ENCODE measurements at regions not wholly inside any gene's neighbourhood (a gene's known extent, or its start where the extent isn't known, plus 50 kb on each side); places are given as distances from the start of the nearest gene placed in this dataset.
"Not testable (repeated sequence)": the region's sequence is repeated elsewhere in the genome, so short reads cannot be mapped to it uniquely, and the experiment has no call there.

DNA sequence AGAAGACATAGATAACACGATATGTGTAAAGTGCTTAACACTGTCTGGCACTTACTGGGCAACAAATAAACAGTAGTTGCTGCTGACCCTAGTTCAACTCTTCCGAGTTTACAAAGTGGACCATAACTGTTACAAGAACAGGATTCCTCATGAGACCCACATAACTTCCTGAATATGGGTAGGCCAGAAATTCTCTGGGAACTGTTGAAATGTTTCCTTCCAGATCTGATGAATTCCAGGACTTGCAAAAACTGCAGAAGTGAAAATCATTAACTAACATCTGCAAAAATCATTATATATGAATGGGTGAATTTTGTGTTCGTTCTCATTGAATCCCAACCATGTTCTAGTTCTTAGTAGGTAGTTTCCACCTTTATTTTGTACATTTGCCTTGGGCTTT lies 181.7 kb upstream of the MME start:
- DNase-seq: no peak

DNA sequence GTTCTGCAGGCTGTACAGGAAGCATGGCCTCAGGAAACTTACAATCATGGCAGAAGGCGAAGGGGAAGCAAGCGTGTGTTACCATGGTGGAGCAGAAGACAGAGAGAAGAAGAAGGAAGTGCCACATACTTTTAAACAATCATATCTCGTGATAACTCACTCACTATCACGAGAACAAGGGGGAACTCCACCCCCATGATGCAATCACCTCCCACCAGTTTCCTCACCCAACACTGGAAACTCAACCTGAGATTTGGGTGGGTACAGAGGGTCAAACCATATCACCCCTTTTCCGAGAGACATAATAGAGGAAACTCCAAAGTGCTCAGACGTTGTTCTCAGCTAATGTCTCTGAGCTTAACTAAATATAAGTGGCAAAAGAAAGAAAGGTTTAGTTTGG lies 186.3 kb upstream of the MME start:
- no peak for DNase-seq

DNA sequence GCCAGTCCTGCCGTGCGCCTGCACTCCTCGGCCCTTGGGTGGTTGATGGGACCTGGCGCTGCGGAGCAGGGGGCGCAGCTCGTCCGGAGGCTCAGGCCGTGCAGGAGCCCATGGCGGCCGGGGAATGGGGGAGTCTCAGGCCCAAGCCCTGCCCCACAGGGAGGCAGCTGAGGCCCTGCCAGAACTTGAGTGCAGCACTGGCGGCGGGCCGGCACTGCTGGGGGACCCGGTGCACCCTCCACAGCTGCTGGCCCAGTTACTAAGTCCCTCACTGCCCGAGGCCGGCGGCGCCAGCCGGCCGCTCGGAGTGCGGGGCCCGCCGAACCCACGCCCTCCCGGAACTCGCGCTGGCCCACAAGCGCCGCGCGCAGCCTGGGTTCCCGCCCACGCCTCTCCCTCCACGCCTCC lies 190.9 kb upstream of the MME start:
- DNase-seq: no peak

DNA sequence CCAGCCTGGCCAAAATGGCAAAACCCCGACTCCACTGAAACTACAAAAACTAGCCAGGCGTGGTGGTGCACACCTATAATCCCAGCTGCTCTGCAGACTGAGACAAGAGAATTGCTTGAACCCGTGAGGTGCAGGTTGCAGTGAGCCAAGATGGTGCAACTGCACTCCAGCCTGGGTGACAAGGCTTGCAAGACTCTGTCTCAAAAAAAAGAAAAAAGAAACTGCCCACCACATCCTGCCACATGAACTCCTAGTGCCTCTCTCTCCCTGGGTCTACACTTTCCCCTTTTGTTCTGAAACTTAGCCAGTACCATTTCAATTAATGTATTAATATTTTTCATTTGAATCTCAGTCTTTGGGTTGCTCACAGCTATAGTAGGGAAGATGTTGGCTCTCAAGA lies 192.2 kb upstream of the MME start:
- no peak for DNase-seq

DNA sequence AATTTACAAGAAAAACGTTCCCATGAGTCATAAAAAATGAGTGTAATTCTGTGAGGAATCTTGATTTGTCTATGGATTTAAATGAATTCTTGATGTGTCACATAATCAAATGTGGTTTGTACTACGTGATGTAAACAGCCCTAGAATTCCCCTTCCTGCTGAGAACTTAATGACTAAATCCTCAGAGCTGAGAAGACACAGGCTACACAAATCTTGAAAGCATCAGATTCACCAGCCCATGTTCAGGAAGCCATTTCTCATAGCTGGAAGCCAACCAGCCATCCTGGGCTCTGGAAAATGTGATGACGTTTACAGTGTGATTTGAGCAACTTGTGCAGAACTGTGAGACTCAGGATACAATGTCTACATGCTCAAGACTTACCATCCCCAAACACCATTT lies 193.7 kb upstream of the MME start:
- no peak for DNase-seq

DNA sequence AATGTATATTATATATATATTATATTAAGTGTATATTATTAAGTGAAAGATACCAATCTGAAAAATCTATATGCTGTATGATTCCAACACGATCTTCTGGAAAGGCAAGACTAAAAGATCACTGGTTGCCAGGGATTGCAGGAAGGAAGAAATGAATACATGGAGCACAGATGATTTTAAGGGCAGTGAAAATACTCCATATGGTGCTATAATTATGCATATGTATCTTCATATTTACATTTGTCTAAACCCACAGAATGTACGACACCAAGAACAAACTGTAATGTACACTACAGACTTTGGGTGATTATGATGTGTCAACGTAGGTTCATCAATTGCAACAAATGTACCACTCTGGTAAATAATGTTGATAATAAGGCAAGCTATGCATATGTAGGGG lies 194.7 kb upstream of the MME start:
- DNase-seq: no peak

DNA sequence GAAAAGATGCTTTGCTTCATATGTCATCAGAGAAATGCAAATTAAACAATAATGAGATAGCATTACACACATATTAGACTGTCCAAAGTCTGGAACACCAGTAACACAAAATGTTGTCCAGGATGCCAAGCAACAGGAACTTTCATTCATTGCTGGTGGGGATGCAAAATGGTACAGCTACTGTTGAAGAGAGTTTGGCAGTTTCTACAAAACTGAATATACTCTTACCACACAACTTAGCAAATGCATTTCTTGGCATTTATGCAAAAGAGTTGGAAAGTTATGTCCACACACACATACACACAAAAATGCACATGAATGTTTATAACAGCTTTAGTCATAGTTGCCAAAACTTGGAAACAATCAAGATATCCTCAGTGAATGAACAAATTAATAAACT lies 195.2 kb upstream of the MME start:
- DNase-seq: no peak

DNA sequence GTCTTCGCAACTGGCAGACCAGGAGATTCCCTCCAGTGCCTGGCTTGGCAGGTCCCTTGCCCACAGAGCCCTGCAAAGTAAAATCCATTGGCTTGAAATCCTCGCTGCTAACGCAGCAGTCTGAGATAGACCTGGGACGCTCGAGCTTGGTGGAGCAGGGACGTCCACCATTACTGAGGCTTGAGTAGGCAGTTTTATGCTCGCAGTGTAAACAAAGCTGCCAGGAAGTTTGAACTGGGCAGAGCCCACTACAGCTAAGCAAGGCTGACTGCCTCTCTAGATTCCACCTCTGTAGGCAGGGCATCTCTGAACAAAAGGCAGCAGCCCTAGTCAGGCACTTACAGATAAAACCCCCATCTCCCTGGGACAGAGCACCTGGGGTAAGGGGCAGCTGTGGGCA lies 205.0 kb upstream of the MME start:
- no peak for DNase-seq

DNA sequence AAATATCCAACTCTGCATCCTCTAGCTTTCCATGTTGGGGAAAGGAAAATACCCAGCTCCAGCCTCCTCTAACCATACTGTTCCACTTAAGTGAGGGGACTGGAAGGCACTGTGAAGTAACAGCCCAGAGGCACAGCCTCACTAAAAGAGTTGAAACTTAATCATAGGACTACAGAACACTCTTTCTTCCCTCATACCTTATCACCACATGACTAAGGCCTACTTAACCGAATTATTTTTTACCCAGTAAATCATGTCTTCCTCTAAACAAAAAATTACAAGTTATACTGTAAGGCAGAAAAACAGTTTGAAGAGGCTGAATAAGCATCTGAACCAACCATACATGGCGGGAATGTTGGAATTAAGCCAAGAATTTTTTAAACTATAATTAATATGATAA lies 207.4 kb upstream of the MME start:
- DNase-seq: no peak

DNA sequence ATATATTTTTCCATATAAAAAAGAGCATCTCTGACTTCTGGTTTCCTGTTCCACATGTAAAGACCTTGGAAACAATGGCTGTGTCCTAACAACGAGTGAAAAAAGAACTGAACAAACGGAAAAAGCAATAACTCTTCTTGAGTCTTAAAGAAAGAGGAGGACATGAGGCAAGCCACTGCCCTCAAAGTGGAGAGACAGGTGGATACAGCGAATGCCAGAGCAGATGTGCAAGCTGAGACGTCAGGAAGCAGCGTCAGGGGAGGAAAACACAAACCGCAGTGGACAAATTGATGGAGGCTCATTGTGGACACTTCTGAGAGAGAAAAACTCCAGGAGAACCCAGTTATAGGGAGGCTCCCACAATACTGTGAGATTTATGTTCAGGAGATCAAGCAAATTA lies 208.0 kb upstream of the MME start:
- no peak for DNase-seq

DNA sequence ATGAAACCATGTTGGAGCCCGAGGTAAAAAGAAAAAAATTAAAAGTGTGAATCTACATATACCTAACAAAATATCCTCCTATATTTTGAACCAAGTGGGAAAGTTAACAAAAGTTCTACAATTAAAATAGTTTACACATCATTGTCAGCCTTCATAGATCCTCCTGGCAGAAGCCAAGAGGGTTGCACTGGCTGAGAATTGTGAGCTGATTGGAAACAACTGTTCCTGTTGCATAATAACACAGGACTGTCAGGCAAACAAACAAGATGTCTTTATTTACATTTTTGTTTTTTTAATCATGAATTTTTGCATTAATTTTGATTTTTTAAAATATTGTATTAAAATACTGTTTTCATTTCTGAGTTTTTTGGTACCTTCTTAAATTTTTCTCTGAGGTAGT lies 215.2 kb upstream of the MME start:
- no peak for DNase-seq

DNA sequence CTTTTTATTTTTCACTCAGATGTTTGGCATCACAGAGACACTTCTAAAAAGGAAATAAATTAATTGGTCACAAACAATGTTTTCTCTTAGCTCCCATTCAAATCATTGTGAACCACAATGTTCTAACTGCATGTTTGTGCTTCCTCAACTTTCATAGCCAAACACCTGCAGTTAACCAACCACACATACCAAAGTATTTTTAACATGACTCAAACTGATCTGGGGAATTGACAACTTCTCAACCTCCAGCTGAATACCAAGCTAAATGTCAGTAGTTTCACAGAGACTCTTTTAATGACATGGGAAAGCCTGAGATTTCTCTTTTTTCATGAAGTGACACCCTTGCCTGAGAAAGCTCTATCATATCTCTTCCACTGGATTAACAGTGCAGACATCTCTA lies 217.9 kb upstream of the MME start:
- no peak for DNase-seq

DNA sequence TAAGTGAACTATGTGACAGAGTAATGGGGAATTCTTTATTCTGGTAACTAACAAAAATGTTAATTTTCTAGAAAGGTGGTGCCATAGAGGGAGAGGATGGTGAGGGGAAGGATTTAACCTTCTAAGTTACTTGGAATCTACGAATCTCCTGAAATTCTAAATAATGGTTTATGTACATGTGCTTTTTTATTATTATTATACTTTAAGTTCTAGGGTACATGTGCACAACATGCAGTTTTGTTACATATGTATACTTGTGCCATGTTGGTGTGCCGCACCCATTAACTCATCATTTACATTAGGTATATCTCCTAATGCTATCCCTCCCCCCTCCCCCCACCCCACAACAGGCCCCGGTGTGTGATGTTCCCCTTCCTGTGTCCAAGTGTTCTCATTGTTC lies 227.1 kb upstream of the MME start:
- not testable (repeated sequence) for DNase-seq

DNA sequence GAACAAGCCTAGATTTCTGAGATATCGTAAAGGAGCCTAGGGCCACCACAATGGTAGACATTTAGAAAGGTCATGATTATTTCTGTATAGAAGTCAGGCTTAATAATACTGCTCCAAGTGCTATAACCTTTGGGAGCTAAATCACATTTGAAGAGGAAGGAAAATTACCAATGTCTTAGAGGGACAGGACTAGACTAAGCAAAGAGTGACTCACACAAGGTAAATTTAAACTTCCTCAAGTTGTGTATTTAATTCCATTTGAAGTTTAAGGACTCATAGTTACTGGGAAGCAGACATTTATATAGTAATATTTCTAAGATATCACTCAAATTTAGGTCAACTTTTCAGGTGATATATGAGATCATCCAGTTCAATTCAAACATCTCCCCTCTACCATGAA lies 227.6 kb upstream of the MME start:
- DNase-seq: no peak

DNA sequence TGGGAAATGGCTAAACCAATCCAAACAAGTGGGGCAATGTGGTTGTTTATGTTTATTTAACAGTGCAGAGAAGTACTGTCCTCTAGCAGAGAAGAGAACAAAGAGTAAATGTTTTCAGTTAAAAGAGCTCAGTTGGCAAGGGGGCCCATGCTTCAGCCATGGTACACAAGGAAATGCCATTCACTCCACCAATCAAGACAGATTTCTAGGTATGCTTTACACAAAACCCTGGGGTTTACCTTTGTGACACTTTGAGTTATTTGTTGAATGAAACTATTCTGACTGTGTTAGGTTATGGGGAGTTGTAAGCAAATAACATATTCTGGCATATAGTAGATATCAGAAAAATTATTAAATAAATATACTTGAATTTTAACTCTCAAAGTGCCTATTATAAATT lies 228.5 kb upstream of the MME start:
- DNase-seq: no peak

DNA sequence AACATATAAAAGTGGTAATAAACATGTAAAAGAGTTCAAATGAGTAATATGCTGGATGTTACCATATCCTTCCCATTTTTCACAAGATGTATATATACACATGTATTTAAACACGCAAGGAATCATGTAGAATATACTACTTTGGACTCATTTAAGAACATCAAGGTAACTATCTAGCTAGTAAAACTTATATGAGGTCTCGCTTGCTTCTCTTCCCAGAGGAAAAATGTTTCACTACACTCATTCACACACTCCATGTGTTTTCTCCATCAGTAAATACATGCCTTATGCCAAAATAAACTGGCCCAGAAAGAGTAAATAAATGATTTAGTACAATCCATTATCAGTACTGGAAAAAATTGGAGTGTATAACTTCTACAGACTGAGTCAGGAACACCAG lies 229.2 kb upstream of the MME start:
- no peak for DNase-seq

DNA sequence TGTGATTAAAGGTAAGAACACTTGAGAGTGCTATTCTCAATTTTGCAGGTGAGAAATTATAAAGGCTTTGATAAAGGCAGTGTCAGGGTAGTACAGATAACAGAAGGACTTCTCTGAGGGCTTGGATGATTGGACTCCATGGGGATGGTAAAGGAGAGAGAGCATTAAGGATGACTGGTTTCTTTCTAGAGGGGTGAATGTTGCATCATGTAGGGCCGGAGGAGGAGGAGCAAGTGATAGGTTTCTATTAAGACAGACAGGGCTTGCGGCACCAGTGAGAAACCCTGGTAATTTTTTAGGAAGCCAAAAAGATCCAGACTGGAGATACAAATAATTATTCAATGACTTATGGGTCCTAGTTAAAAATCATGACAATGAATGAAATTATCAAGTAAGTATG lies 230.7 kb upstream of the MME start:
- no peak for DNase-seq

DNA sequence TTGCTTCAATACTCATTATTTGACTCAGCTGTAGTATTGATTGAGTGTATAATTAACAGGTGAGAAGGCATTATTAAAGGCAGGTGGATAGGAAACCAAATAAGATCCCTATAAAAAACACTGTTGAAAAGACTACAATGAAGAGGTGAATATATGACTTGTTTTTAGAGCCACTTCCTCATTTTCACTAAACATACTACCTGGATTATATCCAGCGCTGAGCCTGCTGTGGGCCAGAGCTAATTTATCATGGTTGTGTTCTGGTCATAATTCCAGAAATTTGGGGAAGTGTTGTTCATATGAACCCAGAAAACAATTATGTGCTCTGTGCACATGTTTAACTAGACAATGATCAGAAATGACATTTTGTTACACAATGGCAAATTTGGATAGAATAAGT lies 235.3 kb upstream of the MME start:
- no peak for DNase-seq

DNA sequence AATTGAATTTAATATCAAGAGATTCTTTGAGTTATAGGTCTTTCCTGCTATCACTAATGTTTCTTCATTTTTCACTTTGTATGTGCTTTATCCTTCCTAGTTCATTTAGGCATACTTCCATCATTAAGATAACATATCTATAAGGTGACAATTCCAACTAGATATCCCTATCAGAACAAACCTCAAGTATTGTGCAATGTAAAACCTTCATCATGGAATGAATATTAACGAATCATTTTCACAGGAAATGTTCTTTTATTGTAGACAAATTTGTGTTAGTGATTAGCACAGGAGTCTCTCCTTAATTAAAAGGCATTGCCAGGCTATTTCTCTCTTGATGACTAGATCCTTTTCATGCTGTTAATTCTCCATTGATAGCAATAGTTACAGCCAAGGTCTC lies 236.5 kb upstream of the MME start:
- no peak for DNase-seq

DNA sequence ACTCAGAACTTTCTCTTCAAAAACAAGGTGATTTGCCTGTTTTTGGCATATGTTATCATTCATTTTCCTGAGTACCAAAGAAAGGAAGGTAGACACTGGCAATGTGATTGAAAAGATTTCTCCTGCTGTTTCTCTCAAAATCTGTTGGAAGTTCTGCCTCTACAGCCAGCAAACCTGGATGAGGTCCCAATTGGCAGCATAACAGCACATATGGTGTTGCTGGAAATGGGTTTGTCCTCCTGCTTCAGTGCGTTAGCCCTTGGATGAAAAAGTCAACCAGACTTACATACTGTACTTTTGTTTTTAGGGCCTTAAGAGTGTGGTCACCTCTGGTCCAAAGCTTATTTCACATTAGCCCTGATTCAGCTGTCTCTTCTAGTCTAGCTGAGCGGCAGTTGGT lies 237.6 kb upstream of the MME start:
- DNase-seq: no peak

DNA sequence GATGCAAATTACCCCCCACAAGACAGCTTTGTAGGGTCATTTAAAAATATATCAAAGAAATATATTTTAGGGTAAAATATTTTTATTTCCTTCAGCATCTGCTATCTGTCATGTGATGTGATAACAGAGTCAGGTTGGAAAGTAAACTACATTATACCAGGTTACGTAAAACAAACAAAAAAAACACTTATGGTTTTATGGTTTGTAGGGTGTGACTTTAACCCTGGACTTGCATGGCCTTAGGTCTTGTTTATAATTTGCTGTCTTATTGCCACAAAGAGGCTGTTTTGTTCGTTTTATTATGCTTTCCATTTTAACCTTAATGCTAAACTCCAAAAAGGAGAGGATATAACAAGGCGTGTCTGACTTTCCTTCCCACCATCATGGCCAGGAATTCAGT lies 244.5 kb upstream of the MME start:
- no peak for DNase-seq

DNA sequence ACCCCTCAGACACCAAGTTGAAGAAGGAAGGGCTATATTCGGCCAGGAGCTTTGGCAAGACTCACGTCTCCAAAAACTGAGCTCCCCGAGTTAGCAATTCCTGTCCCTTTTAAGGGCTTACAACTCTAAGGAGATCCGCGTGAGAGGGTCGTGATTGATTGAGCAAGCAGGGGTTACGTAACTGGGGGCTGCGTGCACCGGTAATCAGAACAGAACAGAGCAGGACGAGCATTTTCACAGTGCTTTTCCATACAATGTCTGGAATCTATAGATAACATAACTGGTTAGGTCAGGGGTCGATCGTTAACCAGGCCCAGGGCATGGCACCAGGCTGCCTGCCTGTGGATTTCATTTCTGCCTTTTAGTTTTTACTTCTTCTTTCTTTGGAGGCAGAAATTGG lies 245.3 kb upstream of the MME start:
- not testable (repeated sequence) for DNase-seq

DNA sequence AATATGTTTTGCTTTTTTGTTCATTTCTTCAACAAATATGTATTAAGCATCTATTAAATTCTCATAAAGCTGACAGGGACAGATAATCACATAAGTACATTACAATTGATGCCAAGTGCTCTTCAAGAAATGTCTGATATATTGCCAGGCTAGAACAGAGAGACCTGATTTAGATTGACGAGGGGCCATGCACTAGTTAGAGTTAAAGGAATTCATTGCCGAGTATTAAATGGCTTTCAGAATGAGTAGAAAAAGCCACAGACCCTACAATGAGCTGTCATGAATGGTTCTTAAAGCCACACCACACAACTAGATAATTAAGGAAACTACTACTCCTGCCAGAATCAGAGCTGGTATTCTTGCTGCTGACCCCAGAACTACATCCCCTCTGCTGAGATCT lies 250.2 kb upstream of the MME start:
- no peak for DNase-seq

DNA sequence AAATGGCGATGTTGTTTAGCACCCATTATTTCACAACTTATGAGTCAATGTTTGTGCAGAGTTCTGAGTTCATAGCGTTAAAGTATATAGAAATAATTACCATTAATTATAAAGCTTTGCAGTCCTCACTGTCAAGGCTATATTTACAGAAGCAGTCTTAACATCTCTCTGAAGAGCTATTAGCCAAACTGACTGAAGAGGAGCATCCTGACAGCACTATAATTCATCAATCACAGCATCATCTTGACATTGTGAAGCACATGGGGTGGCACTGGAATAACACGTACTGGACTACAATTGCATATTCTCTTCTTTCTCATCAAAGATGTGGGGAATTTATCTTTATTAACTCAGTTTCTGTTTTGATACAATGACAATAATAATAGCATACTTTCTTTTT lies 260.6 kb upstream of the MME start:
- DNase-seq: no peak

DNA sequence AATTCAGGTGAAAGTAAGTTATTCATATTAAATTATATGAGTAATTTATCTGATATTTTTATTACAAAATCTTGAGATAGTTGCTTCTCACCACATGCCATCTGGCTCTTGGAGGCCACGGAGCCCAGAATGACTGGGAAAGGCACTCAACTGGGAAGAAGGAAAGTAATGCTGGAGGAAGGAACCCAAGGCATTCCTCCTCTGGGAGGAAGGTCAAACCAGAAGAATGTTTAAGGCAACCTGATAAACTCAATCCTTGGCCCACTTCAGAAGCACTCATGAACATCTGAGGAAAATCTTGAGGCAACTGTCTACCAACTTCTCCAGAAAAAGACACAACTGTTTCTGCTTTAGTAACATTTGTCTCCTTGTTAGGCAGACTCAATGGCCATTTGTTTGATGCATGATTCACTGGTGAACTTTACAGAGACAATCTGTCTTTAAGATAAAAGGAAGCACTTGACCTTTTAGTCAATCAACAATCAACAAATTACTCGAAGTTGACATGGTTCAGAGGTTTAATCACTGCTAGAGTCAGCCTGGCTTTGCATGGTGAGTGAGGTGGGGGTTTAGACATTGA lies 261.4 kb upstream of the MME start:
- no peak for DNase-seq

DNA sequence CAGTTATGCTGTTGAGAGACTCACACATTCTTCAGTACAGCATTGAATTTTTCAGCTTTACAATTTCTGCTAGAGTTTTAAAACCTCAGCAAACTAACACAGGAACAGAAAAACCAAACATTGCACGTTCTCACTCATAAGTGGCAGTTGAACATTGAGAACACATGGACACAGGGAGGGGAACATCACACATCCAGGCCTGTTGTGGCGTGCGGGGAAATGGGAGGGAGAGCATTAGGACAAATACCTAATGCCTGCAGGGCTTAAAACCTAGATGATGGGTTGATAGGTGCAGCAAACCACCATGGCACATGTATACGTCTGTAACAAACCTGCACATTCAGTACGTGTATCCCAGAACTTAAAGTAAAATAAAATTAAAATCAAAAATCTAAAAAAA lies 270.1 kb upstream of the MME start:
- not testable (repeated sequence) for DNase-seq
